NB4 (cell line): ENCODE measurements at regions not wholly inside any gene's neighbourhood (a gene's known extent, or its start where the extent isn't known, plus 50 kb on each side); places are given as distances from the start of the nearest gene placed in this dataset.

Experiments
- MYC ChIP-seq: IDR thresholded peaks from 2 replicates; pipeline ENCODE4 v1.6.1; 2011; ENCODE audit warnings: low read depth, low read length
- POLR2A ChIP-seq: IDR thresholded peaks from 2 replicates; pipeline ENCODE4 v1.6.1; 2011; ENCODE audit warnings: mild to moderate bottlenecking; ENCODE audit not compliant: insufficient read length; ENCODE audit errors: extremely low read depth
- TF ChIP-seq, protein P1 (sequence below): IDR thresholded peaks from 2 replicates; pipeline ENCODE4 v1.6.1; 2011; ENCODE audit warnings: low read depth, low read length
- TF ChIP-seq, protein P2 (sequence below): IDR thresholded peaks from one replicate; pipeline ENCODE4 v1.5.1; 2012; ENCODE audit warnings: low read depth, low read length

DNA sequence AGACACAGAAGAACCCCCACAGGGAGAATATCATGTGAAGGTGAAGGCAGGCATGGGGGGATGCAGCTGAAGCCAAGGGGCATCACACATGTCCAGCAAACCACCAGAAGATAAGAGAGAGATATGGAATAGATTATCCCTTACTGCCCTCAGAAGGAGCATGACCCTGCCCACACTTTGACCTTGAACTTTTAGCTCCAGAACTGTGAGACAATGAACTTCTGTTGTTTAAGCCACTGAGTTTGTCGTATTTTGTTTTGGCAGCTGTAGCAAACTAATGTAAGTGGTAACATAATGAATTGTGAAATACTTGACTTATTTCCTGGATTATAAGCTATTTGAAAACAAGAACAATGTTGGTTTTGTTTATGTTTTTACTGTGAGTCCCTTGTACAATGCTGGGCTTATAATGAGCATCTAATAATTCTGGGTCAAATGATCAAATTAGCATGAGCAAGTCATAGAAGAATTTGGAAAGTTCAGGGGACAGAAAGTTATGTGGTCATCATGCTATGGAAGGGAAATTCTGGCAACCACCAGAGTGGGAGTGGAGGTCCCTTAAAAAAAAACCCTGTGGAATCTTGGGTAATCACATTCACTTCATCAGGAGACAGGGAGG, 541.0 kb upstream of the KLHL29 start:
- TF ChIP-seq, protein P1, sequence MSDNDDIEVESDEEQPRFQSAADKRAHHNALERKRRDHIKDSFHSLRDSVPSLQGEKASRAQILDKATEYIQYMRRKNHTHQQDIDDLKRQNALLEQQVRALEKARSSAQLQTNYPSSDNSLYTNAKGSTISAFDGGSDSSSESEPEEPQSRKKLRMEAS: no peak
- TF ChIP-seq, protein P2, sequence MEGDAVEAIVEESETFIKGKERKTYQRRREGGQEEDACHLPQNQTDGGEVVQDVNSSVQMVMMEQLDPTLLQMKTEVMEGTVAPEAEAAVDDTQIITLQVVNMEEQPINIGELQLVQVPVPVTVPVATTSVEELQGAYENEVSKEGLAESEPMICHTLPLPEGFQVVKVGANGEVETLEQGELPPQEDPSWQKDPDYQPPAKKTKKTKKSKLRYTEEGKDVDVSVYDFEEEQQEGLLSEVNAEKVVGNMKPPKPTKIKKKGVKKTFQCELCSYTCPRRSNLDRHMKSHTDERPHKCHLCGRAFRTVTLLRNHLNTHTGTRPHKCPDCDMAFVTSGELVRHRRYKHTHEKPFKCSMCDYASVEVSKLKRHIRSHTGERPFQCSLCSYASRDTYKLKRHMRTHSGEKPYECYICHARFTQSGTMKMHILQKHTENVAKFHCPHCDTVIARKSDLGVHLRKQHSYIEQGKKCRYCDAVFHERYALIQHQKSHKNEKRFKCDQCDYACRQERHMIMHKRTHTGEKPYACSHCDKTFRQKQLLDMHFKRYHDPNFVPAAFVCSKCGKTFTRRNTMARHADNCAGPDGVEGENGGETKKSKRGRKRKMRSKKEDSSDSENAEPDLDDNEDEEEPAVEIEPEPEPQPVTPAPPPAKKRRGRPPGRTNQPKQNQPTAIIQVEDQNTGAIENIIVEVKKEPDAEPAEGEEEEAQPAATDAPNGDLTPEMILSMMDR: no peak
- no peak for TF ChIP-seq POLR2A
- TF ChIP-seq MYC: no peak
